RWPE1 (cell line): ENCODE measurements at regions not wholly inside any gene's neighbourhood (a gene's known extent, or its start where the extent isn't known, plus 50 kb on each side); places are given as distances from the start of the nearest gene placed in this dataset.

Experiments used
- CTCF ChIA-PET: fragments of 350-600 bp; sonication (Branson Sonifier 250); formaldehyde crosslinking; extraction: SDS; loops from one replicate; lab custom pipeline; 2021; lab: Yijun Ruan, JAX
- POLR2A ChIA-PET: fragments of 400-600 bp; formaldehyde crosslinking; extraction: SDS; loops from one replicate; lab custom pipeline; 2020; ENCODE audit warnings: antibody characterized with exemption; ENCODE audit not compliant: low non-redundant PET; lab: Yijun Ruan, JAX
- DNase-seq: peaks from one replicate; pipeline ENCODE4 v3.0.0; 2012; ENCODE audit warnings: low spot score
- H3K27ac ChIP-seq: fragments of 450-650 bp; 2 replicates; pipeline ENCODE4 v1.5.1; 2017
- CTCF ChIP-seq: fragments of 450-650 bp; conservative IDR thresholded peaks from 2 replicates; pipeline ENCODE4 v1.5.1; 2017; ENCODE audit warnings: low read depth, mild to moderate bottlenecking

GRCh38 chr13:94936633-94937032 is 224.3 kb upstream of the SOX21 start:
- ChIA-PET CTCF (no interaction called here), POLR2A (no interaction called here)
- no peak for DNase-seq
- no peak overlapping the region for H3K27ac ChIP-seq
- no peak for TF ChIP-seq CTCF

DNA sequence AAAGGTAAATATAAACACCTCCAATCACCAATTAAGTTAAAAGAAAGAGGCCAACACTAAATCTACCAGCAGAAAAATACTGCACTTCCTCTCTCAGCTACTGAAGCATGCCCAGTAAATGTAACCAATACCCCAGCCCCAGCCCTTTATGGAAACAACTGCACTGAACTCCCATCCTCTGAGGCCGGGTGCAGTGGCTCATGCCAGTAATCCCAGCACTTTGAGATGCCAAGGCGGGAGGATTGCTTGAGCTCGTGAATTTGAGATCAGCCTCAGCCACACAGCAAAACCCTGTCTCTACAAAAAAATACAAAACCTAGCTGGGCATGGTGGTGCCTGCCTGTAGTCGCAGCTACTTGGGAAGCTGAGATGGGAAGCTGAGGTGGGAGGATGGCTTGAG is 221.6 kb upstream of the SOX21 start:
- DNase-seq, result no peak
- TF ChIP-seq CTCF, result no peak
- POLR2A ChIA-PET, result no interaction called here
- CTCF ChIA-PET, result interaction anchor here (0.7 kb wide), 1 partner anchor 20 kb away, joined by 3 read pairs; no protein-coding TSS in a partner anchor
- no peak overlapping the region for H3K27ac ChIP-seq

- ChIA-PET CTCF (interaction anchor here (0.7 kb wide), 1 partner anchor 20 kb away, joined by 3 read pairs; no protein-coding TSS in a partner anchor), POLR2A (no interaction called here)
- H3K27ac ChIP-seq, result no peak overlapping the region
- no peak for TF ChIP-seq CTCF
- DNase-seq, result no peak
These were observed 220.9 kb upstream of the SOX21 start for GRCh38 chr13:94933230-94933751.

DNA sequence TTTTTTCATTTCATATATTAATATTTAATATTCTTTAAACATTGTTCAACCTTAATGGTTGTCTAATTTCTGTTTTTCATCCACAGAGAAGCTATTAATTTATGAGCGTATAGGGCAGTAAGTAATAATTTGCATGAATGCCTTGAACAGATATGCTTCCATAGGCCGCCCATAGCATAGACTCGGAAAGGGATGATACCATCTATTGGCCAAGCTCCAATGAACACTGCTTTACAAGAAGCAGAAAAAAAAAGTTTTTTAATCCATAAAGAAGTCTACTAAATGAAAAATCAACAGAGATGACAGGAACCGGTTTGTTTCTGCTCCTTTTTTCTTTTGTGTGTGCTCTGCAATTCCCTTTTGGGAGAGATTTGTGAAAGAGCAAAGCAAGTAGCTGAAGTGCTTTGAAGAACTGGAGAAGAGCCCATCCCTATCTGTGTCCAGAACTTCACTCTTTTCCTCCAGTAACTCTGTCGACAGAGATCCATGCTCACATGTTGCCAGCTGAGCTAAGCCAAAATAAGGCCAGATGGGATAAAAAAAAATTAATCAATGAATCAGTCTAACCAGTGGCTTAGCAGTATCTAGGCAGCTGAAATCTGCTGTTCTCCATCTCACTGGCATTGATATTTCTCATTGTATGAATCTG is 215.9 kb upstream of the SOX21 start:
- CTCF ChIA-PET, result interaction anchor here (0.7 kb wide), 1 partner anchor 239 kb away, joined by 3 read pairs; no protein-coding TSS in a partner anchor
- POLR2A ChIA-PET, result no interaction called here
- no peak for TF ChIP-seq CTCF
- no peak for DNase-seq
- no peak overlapping the region for H3K27ac ChIP-seq

- DNase-seq, result no peak
- POLR2A ChIA-PET, result interaction anchor here (0.6 kb wide), 1 partner anchor 119 kb away, joined by 3 read pairs; no protein-coding TSS in a partner anchor
- CTCF ChIA-PET, result no interaction called here
- no peak overlapping the region for H3K27ac ChIP-seq
- no peak for TF ChIP-seq CTCF
These were observed 212.9 kb upstream of the SOX21 start for GRCh38 chr13:94925263-94925662.

- no peak for TF ChIP-seq CTCF
- POLR2A ChIA-PET, result no interaction called here
- H3K27ac ChIP-seq, result no peak overlapping the region
- no peak for DNase-seq
- CTCF ChIA-PET, result no interaction called here
These were observed 208.8 kb upstream of the SOX21 start for GRCh38 chr13:94921181-94921580.
